Activated gamma-delta T cell treated with Interleukin-2 at 50 U/mL for 16 hours (primary cell): ENCODE measurements at regions not wholly inside any gene's neighbourhood (a gene's known extent, or its start where the extent isn't known, plus 50 kb on each side); places are given as distances from the start of the nearest gene placed in this dataset.
"Not testable (repeated sequence)": the region's sequence is repeated elsewhere in the genome, so short reads cannot be mapped to it uniquely, and the experiment has no call there.

ENCODE experiments used
- DNase-seq: peaks from one replicate; pipeline ENCODE4 v3.0.0-alpha.2; 2020

DNA sequence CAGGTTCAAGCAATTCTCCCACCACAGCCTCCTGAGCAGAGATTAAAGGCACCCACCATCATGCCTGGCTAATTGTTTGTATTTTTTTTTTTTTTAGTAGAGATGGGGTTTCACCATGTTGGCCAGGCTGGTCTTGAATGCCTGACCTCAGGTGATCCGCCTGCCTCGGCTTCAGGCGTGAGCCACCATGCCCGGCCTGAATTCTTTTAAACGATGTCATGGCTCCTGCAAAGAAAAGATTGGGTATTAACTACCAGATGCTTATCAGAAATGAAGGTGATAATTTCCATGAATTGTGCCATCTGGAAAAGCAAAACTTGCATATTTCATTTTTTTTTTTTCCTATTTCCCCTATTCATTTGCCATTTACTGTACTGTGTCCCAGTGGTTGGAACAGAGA is 195.7 kb upstream of the IGFBP7 start:
- no peak for DNase-seq

DNA sequence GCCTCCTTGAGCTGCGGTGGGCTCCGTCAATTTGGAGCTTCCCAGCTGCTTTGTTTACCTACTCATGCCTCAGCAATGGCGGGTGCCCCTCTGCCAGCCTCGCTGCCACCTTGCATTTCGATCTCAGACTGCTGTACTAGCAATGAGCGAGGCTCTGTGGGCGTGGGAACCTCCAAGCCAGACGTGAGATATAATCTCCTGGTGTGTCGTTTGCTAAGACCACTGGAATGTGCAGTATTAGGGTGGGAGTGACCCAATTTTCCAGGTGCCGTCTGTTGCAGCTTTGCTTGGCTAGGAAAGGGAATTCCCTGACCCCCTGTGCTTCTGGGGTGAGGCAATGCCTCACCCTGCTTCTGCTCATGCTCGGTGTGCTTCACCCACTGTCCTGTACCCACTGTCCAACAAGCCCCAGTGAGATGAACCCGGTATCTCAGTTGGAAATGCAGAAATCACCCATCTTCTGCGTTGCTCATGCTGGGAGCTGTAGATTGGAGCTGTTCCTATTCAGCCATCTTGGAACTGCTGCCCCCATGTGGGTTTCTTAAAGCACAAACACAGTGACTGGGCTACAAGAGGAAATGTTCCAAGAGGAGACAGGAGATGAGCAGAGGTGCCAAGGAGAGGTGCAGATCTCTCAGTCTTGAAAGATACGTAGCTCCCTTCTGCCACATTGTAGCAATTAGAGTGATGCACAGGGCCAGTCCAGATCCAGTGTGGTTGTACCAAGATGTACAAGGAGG is 193.0 kb upstream of the IGFBP7 start:
- DNase-seq, result no peak

DNA sequence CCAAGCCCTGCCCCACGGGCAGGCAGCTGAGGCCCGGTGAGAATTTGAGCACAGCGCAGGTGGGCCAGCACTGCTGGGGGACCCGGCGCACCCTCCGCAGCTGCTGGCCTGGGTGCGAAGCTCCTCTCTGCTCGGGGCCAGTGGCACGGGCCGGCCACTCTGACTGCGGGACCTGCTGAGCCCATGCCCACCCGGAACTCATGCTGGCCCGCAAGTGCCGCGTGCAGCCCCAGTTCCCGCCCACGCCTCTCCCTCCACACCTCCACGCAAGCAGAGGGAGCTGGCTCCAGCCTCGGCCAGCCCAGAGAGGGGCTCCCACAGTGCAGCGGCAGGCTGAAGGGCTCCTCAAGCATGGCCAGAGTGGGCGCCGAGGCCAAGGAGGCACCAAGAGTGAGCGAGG is 190.1 kb upstream of the IGFBP7 start:
- DNase-seq, result not testable (repeated sequence)

DNA sequence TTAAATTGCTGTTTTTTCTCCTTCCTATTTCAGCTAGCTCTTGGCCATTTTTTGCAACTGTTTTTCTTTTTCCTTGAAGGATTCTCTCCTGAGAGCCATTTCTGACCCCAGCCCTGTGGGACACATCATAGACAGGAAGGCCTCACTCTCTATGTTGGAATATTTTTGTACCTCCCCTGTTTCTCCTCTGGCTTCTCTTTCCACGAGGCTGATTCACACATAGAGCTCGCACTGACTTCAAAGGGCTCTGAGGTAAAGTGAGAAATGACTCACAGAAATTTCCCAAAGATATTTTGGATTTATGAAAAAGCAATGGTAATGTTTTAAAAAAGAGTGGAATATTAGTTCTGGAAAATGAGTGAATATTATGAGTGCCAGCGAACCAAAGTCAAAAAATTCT is 181.7 kb upstream of the IGFBP7 start:
- no peak for DNase-seq

DNA sequence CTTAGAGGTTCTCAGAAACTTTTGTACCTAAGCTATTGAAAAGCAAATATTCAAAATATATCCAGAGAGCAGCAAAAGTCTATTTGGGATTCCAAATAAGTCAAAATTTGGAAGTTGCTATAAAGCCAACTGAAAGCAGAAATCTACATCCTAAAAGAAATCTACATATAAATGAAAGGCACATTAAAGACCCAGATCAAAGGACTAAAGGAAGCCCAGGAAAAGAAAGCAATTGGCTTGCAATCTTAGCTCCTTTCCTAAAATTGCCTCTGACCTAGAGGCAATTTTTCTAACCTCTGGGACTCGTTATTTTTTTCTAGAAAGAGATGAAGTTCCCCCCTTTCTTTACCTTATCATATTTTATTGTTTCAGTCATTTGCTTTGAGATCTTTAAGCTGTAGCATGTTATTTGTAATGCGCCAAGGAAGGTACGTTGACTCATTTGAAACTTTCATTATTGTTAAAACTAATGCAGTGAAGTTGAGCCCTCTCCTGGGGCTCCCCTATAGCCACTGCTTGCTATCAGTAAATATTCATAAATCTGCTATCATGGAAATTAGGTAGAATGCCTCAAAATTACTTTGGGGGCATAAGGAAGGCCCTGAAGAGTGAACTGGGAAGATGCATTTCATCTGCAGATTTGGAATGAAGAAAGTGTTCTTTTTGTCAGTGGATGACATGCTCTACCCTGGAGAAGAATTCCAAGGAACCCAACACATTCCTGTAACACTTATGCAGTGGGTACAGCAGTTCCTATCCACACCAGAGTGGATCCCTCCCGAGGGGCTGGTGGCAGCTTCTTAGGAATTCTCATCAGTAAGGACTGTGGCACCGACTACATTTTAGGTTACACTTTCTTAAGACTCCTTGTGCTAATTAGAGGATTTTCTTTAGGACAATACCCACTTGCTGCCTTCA is 177.8 kb upstream of the IGFBP7 start:
- DNase-seq, result no peak

DNA sequence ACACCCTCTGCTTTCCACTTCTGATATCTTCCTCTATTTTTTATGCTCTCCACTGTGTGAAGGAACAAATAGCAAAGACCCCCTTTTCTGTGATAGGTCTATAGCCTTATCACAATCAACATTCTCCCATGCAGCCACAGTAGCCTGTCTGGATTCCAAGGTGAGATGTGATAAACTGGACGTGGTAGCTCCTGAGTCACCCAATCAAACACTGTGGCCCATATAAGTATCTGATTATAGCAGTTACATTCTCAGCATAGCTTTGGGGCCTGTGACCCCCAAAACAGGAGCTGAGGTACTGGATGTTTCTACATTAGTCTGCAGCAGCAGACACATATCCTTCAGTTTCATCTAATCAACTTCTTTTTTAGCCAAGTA is 172.7 kb upstream of the IGFBP7 start:
- no peak for DNase-seq

DNA sequence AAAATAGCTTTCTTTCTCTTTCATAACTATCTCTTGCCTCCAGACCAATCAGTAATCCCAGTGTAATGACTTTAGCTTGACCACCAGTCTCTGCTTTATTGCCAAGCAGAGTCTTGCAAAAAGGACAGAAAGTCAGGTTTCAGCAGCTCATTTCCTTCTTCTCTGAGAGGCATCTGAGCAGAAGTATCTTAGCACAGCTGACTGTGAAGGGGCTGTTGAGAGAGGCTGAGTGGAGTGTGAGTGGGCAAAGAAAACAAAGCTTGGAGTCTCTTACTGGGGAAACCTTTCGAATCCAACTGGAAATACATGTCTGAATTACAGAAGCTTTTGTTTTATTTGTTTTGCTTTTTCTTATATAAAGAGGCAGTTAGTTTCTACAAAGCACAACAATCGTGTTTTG is 170.3 kb upstream of the IGFBP7 start:
- DNase-seq, result no peak

DNA sequence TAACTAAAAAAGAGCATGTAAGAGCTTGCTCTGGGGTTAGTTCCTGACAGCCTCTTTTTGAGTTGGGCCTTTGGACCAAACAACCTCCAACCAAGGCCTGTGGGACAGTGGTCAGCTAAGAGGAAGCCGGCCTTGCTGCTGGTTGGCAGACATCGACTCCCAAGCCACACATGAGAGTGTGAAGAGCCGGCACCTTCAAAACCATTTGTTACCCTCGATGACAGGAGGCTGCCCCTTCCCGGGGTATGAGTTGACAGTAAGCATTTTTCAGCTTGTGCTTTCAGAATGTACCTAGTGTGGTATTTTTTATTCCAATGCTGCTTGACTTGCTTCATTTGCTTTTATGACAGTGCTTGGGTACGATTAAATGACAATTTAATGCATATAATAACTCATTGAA is 168.6 kb upstream of the IGFBP7 start:
- DNase-seq, result no peak

DNA sequence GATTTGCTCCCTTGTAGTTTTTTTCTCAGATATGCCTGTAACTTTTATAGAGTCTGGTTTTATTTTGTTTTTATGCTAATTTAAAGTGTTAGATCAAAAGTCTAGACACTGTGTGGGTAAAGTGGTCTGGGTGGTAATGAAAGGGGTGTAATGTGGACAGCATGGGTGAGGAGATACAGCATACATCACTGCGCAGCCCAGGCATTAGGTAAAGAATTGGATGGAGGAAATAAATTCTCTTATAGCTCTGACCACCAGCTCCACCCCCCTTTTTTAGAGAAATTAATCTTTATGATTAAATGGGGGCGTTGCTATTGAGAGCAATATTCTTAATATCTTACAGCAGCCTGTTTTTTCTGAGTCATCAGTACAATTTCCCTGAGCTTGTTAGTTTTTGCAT is 163.9 kb upstream of the IGFBP7 start:
- DNase-seq, result no peak

DNA sequence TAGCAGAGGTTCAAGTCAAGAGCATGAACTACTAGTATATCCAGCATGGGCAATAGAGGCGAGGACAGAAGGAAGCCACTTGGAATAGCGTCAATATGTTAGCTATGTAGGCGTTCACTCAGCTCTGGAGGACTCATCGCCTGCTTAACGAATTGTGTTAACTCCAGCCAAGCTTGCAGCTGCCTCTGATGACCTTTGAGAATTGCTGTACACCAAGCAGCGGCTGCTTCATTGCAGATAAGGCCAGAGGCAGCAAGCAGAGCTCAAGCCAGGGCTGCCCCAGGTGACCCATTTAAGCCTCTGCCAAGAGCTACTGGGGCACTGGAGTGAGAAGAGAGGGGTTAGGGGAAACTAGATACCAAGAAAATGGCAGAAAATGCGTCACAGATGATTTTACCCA is 160.2 kb upstream of the IGFBP7 start:
- DNase-seq, result no peak

DNA sequence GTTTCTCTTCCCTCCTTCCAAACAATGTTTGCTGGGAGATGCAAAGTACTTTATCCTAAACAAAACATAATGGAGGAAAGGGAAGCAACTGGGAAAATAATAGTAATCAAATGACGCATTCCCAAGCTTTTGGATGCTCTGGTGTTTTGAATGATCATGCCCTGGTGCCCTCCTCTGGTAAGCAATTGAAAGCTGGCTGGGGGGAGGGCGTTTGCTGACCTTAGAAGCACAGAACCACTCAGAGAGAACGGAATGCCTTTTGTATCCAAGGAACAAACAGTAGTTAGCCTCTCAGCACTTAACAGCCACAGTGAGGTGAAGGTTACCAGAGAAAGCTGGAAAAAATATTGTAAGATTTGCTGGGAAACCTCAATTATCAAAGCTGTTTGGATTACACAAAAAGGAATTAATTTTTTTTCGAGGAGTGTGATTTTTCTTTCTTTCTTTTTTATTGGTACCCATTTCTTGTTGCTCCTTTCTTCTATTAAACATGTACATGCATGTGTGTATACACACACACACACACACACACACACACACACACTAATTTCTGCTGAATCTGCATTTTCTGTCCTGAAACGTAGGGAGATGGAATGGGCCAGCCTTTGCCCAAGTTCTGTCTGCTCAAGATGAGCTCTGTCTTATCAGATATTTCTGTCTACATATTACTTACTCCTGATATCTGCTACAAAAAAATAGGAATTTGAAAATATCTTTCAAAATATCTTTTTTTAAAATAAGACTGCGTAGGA is 155.8 kb upstream of the IGFBP7 start:
- no peak for DNase-seq

DNA sequence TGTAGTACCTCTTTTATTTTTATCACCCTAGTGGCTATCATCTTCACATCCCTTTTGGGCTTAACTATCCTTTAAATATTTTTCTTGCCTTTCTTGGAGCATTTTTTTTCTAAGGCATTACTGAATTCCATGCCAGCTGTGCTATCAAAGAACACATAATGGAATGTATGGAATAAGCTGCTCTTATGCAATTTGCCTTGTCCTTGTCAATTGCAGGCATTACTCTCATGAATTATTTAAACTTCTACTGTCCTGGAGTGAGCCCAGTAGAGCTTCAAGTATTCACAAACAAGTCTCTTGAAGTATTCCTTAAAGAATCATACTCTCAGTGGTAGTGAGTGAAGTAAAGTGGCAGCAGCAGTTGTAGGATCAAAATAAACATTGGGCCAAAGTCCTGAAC is 144.6 kb upstream of the IGFBP7 start:
- no peak for DNase-seq

DNA sequence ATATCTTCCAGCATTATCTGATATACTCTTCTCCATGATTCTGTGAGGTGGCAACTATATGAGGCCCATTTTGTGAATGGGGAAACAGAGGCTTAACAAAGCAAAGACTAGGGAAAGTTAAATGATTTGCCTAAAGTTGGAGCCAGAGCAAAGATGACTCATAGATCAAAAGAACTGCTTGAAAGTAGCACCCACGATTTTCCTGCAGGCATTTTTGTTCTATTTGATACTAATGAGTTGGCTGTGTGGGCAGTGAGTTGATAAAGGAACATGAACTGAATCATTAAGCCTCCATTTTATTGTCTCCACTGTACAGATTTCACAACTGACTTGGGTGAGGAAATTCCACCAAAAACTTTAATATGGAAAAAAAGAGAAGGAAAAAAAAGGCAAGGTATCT is 138.9 kb upstream of the IGFBP7 start:
- no peak for DNase-seq

DNA sequence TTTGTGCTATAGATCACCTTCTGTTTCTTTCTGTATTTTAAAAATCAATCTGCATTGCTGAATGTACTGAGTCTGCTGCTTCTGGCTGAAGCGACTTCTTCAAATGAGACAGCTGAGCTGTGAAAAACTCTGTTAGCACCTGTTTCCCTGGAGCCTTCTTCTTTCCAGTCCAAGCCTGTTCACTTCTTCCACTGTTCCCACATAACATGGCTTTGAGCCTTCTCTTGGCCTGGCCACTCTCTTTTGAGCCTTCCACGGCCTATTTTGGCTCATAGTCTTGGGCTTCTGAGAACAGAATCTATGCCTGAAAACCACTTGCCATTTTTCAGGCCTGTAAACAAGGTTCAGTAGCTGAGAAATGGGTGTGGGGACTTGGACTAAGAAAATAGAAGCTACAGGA is 132.9 kb upstream of the IGFBP7 start:
- no peak for DNase-seq

DNA sequence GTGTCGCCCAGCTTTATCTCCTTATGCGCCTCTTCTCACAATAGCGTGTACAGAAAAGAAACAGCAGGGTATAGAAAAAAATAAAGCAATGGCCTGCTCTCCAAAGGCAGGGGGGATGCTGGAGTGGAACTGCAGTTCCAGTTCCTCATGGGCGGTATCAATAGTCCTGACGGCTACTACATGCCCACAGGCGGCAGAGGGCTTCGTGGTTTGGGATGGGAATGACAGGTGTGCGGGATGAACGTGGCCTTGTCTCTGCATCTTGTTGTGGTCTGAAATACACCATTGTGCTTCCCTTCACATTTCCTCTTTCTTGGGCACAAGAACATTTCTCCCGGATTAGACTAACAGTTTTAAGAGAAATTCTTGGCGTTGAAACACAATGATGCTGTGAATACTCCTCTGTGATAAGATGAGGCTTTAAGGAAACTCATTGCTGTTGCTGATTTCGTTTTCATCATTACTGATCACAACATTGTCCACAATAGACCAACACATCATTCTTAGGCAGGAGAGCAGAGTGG is 124.1 kb upstream of the IGFBP7 start:
- DNase-seq, result no peak

DNA sequence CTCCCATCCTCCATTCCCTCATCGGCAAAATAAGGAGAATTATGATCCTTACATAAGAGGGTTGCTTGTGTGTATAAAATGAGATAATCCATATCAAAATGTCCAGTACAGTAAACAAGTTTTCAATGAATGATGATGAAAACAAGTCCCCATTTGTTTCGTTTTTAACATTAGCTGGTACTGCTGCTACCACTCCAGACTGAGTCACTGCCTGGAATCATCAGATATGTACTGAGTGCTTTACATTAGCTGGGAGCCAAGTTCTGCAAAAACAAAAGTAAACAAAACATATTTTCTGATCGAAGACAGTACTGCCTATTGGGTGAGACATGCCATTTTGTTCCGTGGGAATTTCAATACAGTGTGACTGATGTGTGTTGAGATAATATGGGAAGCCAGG is 123.2 kb upstream of the IGFBP7 start:
- DNase-seq, result no peak

DNA sequence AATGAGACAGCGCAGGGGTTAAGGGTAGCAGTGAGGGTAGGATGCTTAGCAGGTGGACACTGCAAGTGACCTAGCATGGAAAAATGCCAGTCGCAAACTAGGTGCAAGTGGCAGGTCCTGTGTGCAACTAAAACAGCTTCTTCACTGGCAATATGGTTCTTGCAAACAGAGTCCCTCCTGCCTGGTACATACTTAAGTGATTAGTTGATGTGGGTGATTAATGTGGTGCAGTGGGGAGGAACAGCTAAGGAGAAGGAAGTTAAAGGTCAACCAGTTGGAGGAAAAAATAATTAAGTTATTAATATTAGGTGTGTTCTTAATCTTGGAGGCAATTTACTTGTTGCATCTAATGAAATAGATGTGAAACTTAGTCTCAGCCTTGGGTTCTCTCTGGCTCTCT is 121.6 kb upstream of the IGFBP7 start:
- DNase-seq, result no peak

DNA sequence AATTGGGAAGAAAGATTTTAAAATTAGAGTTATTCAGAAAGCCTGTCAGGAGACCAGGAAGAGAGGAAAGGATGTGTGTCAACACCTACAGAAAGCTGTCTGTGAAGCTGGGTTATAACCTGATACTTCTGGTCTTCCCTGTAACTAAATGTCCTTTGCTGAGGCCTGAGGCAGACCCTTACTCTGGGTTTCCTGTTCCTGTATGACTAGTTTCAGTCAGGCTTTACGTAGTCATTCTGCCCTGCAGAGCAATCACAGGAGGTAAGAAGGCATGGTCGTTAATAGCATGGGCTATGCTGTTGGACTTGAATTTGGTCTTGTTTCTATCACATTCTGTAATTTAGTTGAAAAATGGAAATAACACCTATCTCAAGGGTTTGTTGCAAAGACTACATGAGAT is 110.5 kb upstream of the IGFBP7 start:
- DNase-seq, result no peak

DNA sequence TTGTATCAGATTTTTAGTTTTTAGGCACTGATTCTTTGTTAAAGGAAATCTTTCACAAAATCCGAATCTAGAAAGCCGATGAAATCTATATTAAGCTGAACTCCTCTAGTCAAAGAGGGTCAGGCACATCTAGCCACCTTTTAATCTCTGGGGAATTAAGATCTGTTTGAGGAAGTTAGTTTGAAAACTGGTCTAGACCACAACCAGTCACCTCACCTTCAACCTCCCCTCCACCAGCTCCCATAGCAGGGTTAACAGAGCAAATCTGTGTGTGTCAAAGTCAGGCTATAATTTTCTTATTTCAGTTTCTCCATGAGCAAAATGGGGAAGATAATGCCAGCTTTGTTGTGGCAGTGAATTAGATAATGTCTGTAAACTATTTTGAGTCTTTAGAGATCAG is 110.0 kb upstream of the IGFBP7 start:
- no peak for DNase-seq

DNA sequence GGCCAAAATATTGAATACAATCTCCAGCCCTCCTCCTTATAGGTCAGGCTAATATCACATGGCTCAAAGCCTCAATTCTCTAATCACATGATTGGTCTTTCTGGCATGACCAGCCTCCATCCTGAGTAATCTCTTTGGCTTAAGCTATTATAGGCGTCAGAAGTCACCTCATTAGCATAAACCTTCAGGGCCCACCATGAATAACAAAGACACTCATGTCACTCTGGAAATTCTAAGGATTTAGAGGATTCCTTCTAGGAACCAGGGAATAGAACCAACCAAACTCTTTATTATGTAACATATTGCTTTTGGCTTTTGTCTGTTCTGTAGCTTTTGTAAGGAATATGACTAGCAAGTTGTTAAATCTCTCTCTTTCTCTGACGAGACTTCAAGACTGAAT is 109.2 kb upstream of the IGFBP7 start:
- DNase-seq, result no peak

DNA sequence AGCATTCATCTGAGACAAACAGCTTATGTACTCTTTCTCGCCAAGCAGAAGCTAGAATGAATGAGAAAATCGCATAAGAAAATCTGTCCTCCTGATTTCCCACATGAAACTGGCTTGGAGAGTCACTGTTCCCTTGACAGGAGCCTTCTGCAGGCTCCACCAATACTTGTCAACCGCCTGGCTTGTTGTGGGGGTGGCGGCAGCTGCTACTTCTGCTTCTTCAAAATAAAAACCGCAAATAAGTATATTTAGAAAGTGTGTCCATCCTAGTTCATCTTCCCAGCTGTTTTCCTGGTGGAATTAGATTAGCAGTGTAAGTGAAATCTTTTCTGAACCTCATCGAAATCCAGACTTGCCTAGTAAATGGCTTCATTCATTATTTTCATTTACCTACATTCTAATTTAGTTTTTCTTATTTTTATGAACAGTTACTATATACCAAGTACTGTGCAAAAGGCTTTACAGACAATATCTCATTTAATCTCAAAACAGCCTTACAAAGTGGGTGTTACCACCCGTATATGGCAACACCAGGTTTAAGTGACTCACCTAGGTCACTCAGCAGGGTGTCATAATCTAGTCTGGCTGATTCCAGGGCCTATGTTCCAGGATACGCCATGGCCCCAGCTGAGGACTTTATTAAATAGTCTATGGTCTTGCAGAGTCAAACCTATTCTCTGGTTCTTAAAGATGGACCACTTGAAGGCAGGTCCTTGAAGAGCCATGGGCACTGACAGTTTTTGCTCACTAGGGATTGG is 104.6 kb upstream of the IGFBP7 start:
- no peak for DNase-seq

DNA sequence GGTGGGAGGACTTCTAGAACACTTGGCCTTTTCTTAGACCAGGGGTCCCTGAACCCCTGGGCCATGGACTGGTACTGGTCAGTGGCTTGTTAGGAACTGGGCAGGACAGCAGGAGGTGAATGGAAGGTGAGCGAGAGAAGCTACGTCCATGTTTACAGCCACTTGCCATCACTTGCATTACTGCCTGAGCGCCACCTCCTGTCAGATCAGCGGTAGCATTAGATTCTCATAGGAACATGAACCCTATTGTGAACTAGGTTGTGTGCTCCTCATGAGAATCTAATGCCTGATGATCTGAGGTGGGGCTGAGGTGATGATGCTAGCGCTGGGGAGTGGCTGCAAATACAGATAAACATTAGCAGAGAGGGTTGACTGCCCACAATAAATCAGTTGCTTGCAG is 100.9 kb upstream of the IGFBP7 start:
- DNase-seq, result no peak

DNA sequence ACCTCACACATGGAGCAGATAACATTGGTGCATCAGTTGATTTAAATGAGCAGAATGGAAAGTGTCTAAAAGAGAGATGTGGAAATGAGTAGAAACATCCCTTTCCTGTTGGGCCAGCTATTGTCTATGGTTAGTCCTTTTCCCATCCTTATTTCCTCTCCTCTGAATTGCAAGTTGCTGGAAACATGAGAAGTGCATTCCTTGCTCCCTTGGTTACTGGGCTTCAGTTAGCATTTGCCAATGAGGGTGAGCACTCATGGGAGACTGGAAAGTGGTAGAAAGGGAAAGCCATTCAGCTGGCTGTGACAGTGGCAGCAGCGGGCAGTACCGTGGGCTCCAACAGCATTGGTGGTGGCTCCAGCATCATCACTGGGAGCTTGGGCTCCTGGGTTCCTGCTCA is 96.0 kb upstream of the IGFBP7 start:
- DNase-seq, result no peak
